NCI-H1694 (cell line): ENCODE measurements at regions not wholly inside any gene's neighbourhood (a gene's known extent, or its start where the extent isn't known, plus 50 kb on each side); places are given as distances from the start of the nearest gene placed in this dataset.
"Not testable (repeated sequence)": the region's sequence is repeated elsewhere in the genome, so short reads cannot be mapped to it uniquely, and the experiment has no call there.

ENCODE experiments used
- DNase-seq: peaks from one replicate; lab custom pipeline; 2025; lab: John Stamatoyannopoulos, UW

- no peak for DNase-seq
These were observed 1568.3 kb upstream of the PRR20A start for GRCh38 chr13:55572408-55572807.

GRCh38 chr13:55572862-55573261, 1567.9 kb upstream of the PRR20A start:
- no peak for DNase-seq

- no peak for DNase-seq
These were observed 1567.2 kb upstream of the PRR20A start for GRCh38 chr13:55573565-55573964.

GRCh38 chr13:55576389-55576788, 1564.3 kb upstream of the PRR20A start:
- DNase-seq, result no peak

GRCh38 chr13:55577082-55577846, 1563.5 kb upstream of the PRR20A start:
- no peak for DNase-seq

GRCh38 chr13:55577847-55578210, 1562.9 kb upstream of the PRR20A start:
- DNase-seq, result no peak

GRCh38 chr13:55582294-55582693, 1558.4 kb upstream of the PRR20A start:
- not testable (repeated sequence) for DNase-seq

- DNase-seq, result no peak
These were observed 1556.6 kb upstream of the PRR20A start for GRCh38 chr13:55583953-55584593.

- no peak for DNase-seq
These were observed 1537.9 kb upstream of the PRR20A start for GRCh38 chr13:55602784-55603183.

GRCh38 chr13:55606045-55606665, 1534.6 kb upstream of the PRR20A start:
- DNase-seq, result no peak

- DNase-seq, result no peak
These were observed 1527.1 kb upstream of the PRR20A start for GRCh38 chr13:55613429-55614187.

- no peak for DNase-seq
These were observed 1525.6 kb upstream of the PRR20A start for GRCh38 chr13:55615081-55615480.

GRCh38 chr13:55617241-55617640, 1523.5 kb upstream of the PRR20A start:
- no peak for DNase-seq

- no peak for DNase-seq
These were observed 1513.5 kb upstream of the PRR20A start for GRCh38 chr13:55627221-55627620.

GRCh38 chr13:55632402-55632801, 1508.3 kb upstream of the PRR20A start:
- no peak for DNase-seq

- no peak for DNase-seq
These were observed 1491.2 kb upstream of the PRR20A start for GRCh38 chr13:55649485-55649884.

GRCh38 chr13:55652657-55653056, 1488.1 kb upstream of the PRR20A start:
- no peak for DNase-seq

GRCh38 chr13:55653497-55653896, 1487.2 kb upstream of the PRR20A start:
- DNase-seq, result no peak

- DNase-seq, result no peak
These were observed 1486.5 kb upstream of the PRR20A start for GRCh38 chr13:55654243-55654642.

- DNase-seq, result not testable (repeated sequence)
These were observed 1480.5 kb upstream of the PRR20A start for GRCh38 chr13:55660264-55660663.

- no peak for DNase-seq
These were observed 1479.9 kb upstream of the PRR20A start for GRCh38 chr13:55660851-55661250.

GRCh38 chr13:55661505-55661904, 1479.2 kb upstream of the PRR20A start:
- no peak for DNase-seq

- DNase-seq, result no peak
These were observed 1476.5 kb upstream of the PRR20A start for GRCh38 chr13:55664178-55664577.
